Activated T-cell treated with anti-CD3 and anti-CD28 coated beads for 24 hours (primary cell): ENCODE measurements at regions not wholly inside any gene's neighbourhood (a gene's known extent, or its start where the extent isn't known, plus 50 kb on each side); places are given as distances from the start of the nearest gene placed in this dataset.
"Not testable (repeated sequence)": the region's sequence is repeated elsewhere in the genome, so short reads cannot be mapped to it uniquely, and the experiment has no call there.

ENCODE experiments used
- DNase-seq: peaks from one replicate; pipeline ENCODE4 v3.0.0-alpha.2; 2020; ENCODE audit warnings: low read depth

- no peak for DNase-seq
Measured at GRCh38 chr2:76008001-76008702, 297.4 kb upstream of the GCFC2 start.

- DNase-seq, result no peak
Measured at GRCh38 chr2:76000425-76000824, 289.7 kb upstream of the GCFC2 start.

- no peak for DNase-seq
Measured at GRCh38 chr2:75998451-75998850, 287.7 kb upstream of the GCFC2 start.

GRCh38 chr2:75994759-75995158 lies 284.0 kb upstream of the GCFC2 start:
- DNase-seq, result no peak

GRCh38 chr2:75988622-75989021 lies 277.9 kb upstream of the GCFC2 start:
- not testable (repeated sequence) for DNase-seq

GRCh38 chr2:75986617-75987016 lies 275.9 kb upstream of the GCFC2 start:
- DNase-seq, result no peak

- DNase-seq, result no peak
Measured at GRCh38 chr2:75982719-75983118, 272.0 kb upstream of the GCFC2 start.

GRCh38 chr2:75964646-75965045 lies 253.9 kb upstream of the GCFC2 start:
- DNase-seq, result no peak

GRCh38 chr2:75960472-75961009 lies 249.8 kb upstream of the GCFC2 start:
- no peak for DNase-seq

- no peak for DNase-seq
Measured at GRCh38 chr2:75959724-75960471, 249.2 kb upstream of the GCFC2 start.

GRCh38 chr2:75954761-75955160 lies 244.0 kb upstream of the GCFC2 start:
- DNase-seq, result no peak

GRCh38 chr2:75952173-75952572 lies 241.5 kb upstream of the GCFC2 start:
- no peak for DNase-seq

GRCh38 chr2:75949385-75950030 lies 238.8 kb upstream of the GCFC2 start:
- no peak for DNase-seq

- no peak for DNase-seq
Measured at GRCh38 chr2:75936311-75936710, 225.6 kb upstream of the GCFC2 start.

- DNase-seq, result no peak
Measured at GRCh38 chr2:75932996-75933395, 222.3 kb upstream of the GCFC2 start.

GRCh38 chr2:75928093-75928492 lies 217.4 kb upstream of the GCFC2 start:
- DNase-seq, result no peak

GRCh38 chr2:75925331-75926024 lies 214.8 kb upstream of the GCFC2 start:
- DNase-seq, result no peak

- DNase-seq, result no peak
Measured at GRCh38 chr2:75922191-75922590, 211.5 kb upstream of the GCFC2 start.

GRCh38 chr2:75920859-75921551 lies 210.3 kb upstream of the GCFC2 start:
- no peak for DNase-seq

GRCh38 chr2:75915851-75916634 lies 205.3 kb upstream of the GCFC2 start:
- DNase-seq, result no peak
